Glutamatergic neuron (in vitro differentiated cells): ENCODE measurements at regions not wholly inside any gene's neighbourhood (a gene's known extent, or its start where the extent isn't known, plus 50 kb on each side); places are given as distances from the start of the nearest gene placed in this dataset.

Experiments used
- DNase-seq: peaks from one replicate; pipeline ENCODE4 v3.0.0; 2022
- H3K27ac Mint-ChIP-seq: one replicate; pipeline ENCODE4 v1.8.0; 2020; ENCODE audit warnings: mild to moderate bottlenecking, mixed read lengths, inconsistent platforms; ENCODE audit not compliant: unreplicated experiment
- H3K27me3 Mint-ChIP-seq: one replicate; pipeline ENCODE4 v1.8.0; 2020; ENCODE audit warnings: mild to moderate bottlenecking, moderate library complexity, mixed read lengths, inconsistent platforms; ENCODE audit not compliant: unreplicated experiment
- H3K36me3 Mint-ChIP-seq: one replicate; pipeline ENCODE4 v1.8.0; 2020; ENCODE audit warnings: mild to moderate bottlenecking, mixed read lengths, inconsistent platforms; ENCODE audit not compliant: unreplicated experiment
- H3K4me1 Mint-ChIP-seq: one replicate; pipeline ENCODE4 v1.8.0; 2020; ENCODE audit warnings: mild to moderate bottlenecking, low read depth, mixed read lengths, inconsistent platforms; ENCODE audit not compliant: unreplicated experiment
- H3K4me3 Mint-ChIP-seq: one replicate; pipeline ENCODE4 v1.8.0; 2020; ENCODE audit warnings: mild to moderate bottlenecking, mixed read lengths, inconsistent platforms; ENCODE audit not compliant: unreplicated experiment
- H3K9me3 Mint-ChIP-seq: one replicate; pipeline ENCODE4 v1.8.0; 2020; ENCODE audit warnings: mild to moderate bottlenecking, moderate library complexity, mixed read lengths, inconsistent platforms; ENCODE audit not compliant: unreplicated experiment
- CTCF ChIP-seq: fragments of 200-600 bp; sonication (generic); IDR thresholded peaks from one replicate; pipeline ENCODE4 v1.5.0; 2021; ENCODE audit not compliant: partially characterized antibody, unreplicated experiment

GRCh38 chr3:96267577-96267976 is 546.8 kb upstream of the EPHA6 start:
- Mint-ChIP-seq H3K36me3 (no peaks in the 10 kb centered on the region), H3K27me3 (no peaks in the 10 kb centered on the region), H3K4me1 (no peaks in the 10 kb centered on the region), H3K27ac (no peak overlapping the region), H3K9me3 (no peaks in the 10 kb centered on the region), H3K4me3 (no peak overlapping the region)
- no peak for TF ChIP-seq CTCF
- DNase-seq: no peak

DNA sequence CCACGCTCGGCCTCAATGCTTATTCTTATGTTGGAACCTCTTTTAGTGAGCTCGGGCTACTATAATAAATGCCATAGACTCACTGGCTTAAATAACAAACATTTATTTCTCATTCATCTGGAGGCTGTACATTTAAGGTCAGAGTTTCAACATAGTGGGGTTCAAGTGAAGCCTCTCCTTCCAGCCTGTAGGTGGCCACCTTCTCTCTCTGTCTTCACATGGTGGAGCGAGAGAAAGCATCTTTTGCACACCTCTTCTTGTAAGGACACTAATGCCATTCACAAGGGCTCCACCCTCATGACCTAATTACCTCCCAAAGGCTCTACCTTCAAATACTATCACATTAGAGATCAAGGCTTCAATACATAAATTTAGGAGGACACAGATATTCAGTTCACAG is 520.3 kb upstream of the EPHA6 start:
- TF ChIP-seq CTCF: peak; percentile 13
- Mint-ChIP-seq H3K9me3 (peaks cover 3% of the 10 kb centered on the region), H3K4me1 (no peaks in the 10 kb centered on the region), H3K4me3 (no peak overlapping the region), H3K36me3 (no peaks in the 10 kb centered on the region), H3K27me3 (peaks cover 3% of the 10 kb centered on the region), H3K27ac (no peak overlapping the region)
- no peak for DNase-seq

DNA sequence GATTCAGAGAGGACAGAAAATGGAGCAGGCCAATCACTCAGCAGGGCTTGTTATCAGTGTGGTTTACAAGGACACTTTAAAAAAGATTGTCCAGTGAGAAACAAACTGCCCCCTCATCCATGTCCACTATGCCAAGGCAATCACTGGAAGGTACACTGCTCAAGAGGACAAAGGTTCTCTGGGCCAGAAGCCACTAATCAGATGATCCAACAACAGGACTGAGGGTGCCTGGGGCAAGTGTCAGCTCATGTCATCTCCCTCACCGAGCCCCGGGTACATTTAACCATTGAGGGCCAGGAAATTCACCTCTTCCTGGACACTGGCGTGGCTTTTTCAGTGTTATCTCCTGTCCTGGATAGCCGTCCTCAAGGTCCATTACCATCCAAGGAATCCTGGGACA is 513.7 kb upstream of the EPHA6 start:
- no peak overlapping the region for H3K4me3 Mint-ChIP-seq
- peaks cover 3% of the 10 kb centered on the region for H3K27me3 Mint-ChIP-seq
- no peaks in the 10 kb centered on the region for H3K4me1 Mint-ChIP-seq
- no peak for DNase-seq
- no peak for TF ChIP-seq CTCF
- no peak overlapping the region for H3K27ac Mint-ChIP-seq
- H3K36me3 Mint-ChIP-seq: no peaks in the 10 kb centered on the region
- H3K9me3 Mint-ChIP-seq: no peaks in the 10 kb centered on the region

GRCh38 chr3:96319166-96319565 is 495.2 kb upstream of the EPHA6 start:
- Mint-ChIP-seq H3K9me3 (peaks cover 4% of the 10 kb centered on the region), H3K27ac (peak overlapping the region; percentile 88), H3K4me3 (peak overlapping the region; percentile 23), H3K36me3 (peaks cover 8% of the 10 kb centered on the region), H3K27me3 (peaks cover 4% of the 10 kb centered on the region), H3K4me1 (peaks cover 17% of the 10 kb centered on the region)
- DNase-seq: peak; percentile 53
- no peak for TF ChIP-seq CTCF

DNA sequence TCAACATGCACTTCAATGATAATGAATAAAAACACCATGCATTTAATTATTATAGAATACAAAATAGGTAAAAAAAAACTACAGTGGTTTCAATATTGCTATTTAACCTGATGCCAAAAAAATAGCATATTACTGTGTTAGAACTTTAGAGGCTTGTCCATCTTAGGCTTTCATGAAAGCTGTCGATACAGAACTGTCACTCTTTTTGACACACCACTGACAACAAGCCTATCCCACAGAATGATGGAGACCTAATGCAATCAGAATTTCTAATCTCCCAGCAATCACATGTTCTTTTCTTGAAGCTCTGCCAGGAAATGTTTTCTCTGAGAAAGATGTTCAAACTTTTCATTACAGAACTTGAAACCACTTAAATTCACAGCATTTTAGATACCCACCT is 490.3 kb upstream of the EPHA6 start:
- no peak overlapping the region for H3K4me3 Mint-ChIP-seq
- peaks cover 1% of the 10 kb centered on the region for H3K9me3 Mint-ChIP-seq
- no peaks in the 10 kb centered on the region for H3K36me3 Mint-ChIP-seq
- no peak for DNase-seq
- H3K27ac Mint-ChIP-seq: no peak overlapping the region
- peaks cover 12% of the 10 kb centered on the region for H3K4me1 Mint-ChIP-seq
- peaks cover 1% of the 10 kb centered on the region for H3K27me3 Mint-ChIP-seq
- no peak for TF ChIP-seq CTCF
